IMR-90 (cell line): ENCODE measurements at regions not wholly inside any gene's neighbourhood (a gene's known extent, or its start where the extent isn't known, plus 50 kb on each side); places are given as distances from the start of the nearest gene placed in this dataset.

Source experiments
- ATAC-seq: fragments of 200-7000 bp; cut with Tn5 transposase; 2 replicates; pipeline ENCODE4 v1.9.1; 2020; ENCODE audit warnings: low read depth, mild to moderate bottlenecking, moderate library complexity
- BruUV-seq: library from RNA; stranded (reverse); fragments of 400-500 nt; replicated peaks from 2 replicates; lab custom pipeline; 2021; lab: Mats Ljungman, UMichigan
- CTCF ChIA-PET: fragments of 300-600 bp; formaldehyde crosslinking; extraction: SDS; loops from one replicate; lab custom pipeline; 2021; ENCODE audit warnings: antibody characterized with exemption; lab: Yijun Ruan, JAX
- POLR2A ChIA-PET: fragments of 300-600 bp; sonication (Branson Sonifier 250); formaldehyde crosslinking; loops from one replicate; lab custom pipeline; 2022; ENCODE audit warnings: antibody characterized with exemption; ENCODE audit not compliant: unreplicated experiment; lab: Charles Lee
- DNase-seq: peaks from one replicate; pipeline ENCODE4 v3.0.0; 2013
- H2AFZ ChIP-seq: replicated peaks from 2 replicates; pipeline ENCODE3; 2013; ENCODE audit warnings: low read length, mild to moderate bottlenecking; ENCODE audit not compliant: poor library complexity
- H2AK5ac ChIP-seq: 2 replicates; pipeline ENCODE4 v1.6.1; 2013; ENCODE audit warnings: low read depth, low read length, inconsistent platforms
- H2AK9ac ChIP-seq: replicated peaks from 2 replicates; pipeline ENCODE3; 2013; ENCODE audit warnings: mild to moderate bottlenecking, low read depth, low read length, moderate library complexity; ENCODE audit not compliant: poor library complexity
- H2BK120ac ChIP-seq: 2 replicates; pipeline ENCODE4 v1.6.1; 2013; ENCODE audit warnings: low read depth, low read length, inconsistent platforms
- H2BK15ac ChIP-seq: 3 replicates; pipeline ENCODE4 v1.6.1; 2013; ENCODE audit warnings: low read depth, low read length, inconsistent platforms
- H2BK20ac ChIP-seq: 2 replicates; pipeline ENCODE4 v1.6.1; 2013; ENCODE audit warnings: low read depth, mild to moderate bottlenecking, inconsistent platforms, low read length, moderate library complexity
- H2BK5ac ChIP-seq: 2 replicates; pipeline ENCODE4 v1.6.1; 2013; ENCODE audit warnings: mild to moderate bottlenecking, low read depth, low read length, inconsistent platforms; ENCODE audit not compliant: poor library complexity, severe bottlenecking
- H3K14ac ChIP-seq: replicated peaks from 2 replicates; pipeline ENCODE4 v1.6.1; 2013; ENCODE audit warnings: low read depth, low read length, inconsistent platforms
- H3K18ac ChIP-seq: 2 replicates; pipeline ENCODE4 v1.6.1; 2013; ENCODE audit warnings: low read depth, low read length, control low read depth
- H3K23ac ChIP-seq: 2 replicates; pipeline ENCODE4 v1.6.1; 2013; ENCODE audit warnings: low read depth, low read length, inconsistent platforms
- H3K27ac ChIP-seq: 2 replicates; pipeline ENCODE4 v1.5.1; 2013; ENCODE audit warnings: mild to moderate bottlenecking, control low read depth, low read length; ENCODE audit not compliant: insufficient read depth
- H3K27me3 ChIP-seq: 2 replicates; pipeline ENCODE4 v1.6.1; 2013; ENCODE audit warnings: low read length; ENCODE audit not compliant: control insufficient read depth, insufficient read depth
- H3K36me3 ChIP-seq: 2 replicates; pipeline ENCODE4 v1.6.1; 2013; ENCODE audit warnings: low read length, mixed read lengths; ENCODE audit not compliant: control insufficient read depth, insufficient read depth
- H3K4ac ChIP-seq: 2 replicates; pipeline ENCODE4 v1.6.1; 2013; ENCODE audit warnings: low read depth, low read length, inconsistent platforms
- H3K4me1 ChIP-seq: 2 replicates; pipeline ENCODE4 v1.6.1; 2013; ENCODE audit warnings: low read length, mixed read lengths; ENCODE audit not compliant: control insufficient read depth, insufficient read depth
- H3K4me2 ChIP-seq: 2 replicates; pipeline ENCODE4 v1.6.1; 2013; ENCODE audit warnings: low read depth, mild to moderate bottlenecking, control low read depth, low read length, moderate library complexity
- H3K4me3 ChIP-seq: 2 replicates; pipeline ENCODE4 v1.5.1; 2013; ENCODE audit warnings: low read depth, mild to moderate bottlenecking, control low read depth, low read length, moderate library complexity; ENCODE audit not compliant: insufficient read depth
- H3K56ac ChIP-seq: 2 replicates; pipeline ENCODE4 v1.6.1; 2013; ENCODE audit warnings: low read length, inconsistent platforms; ENCODE audit not compliant: insufficient read depth; ENCODE audit errors: extremely low read depth
- H3K79me1 ChIP-seq, 2 experiments: 2 replicates each; pipeline ENCODE4 v1.6.1; 2013; ENCODE audit warnings: low read length in 2 of 2, inconsistent platforms in 1 of 2, low read depth in 1 of 2
- H3K9ac ChIP-seq: 2 replicates; pipeline ENCODE4 v1.6.1; 2013; ENCODE audit warnings: low read depth, low read length, control low read depth
- H3K9me1 ChIP-seq: 2 replicates; pipeline ENCODE4 v1.6.1; 2013; ENCODE audit warnings: low read length, inconsistent platforms; ENCODE audit not compliant: insufficient read depth
- H3K9me3 ChIP-seq: 2 replicates; pipeline ENCODE4 v1.6.1; 2013; ENCODE audit warnings: low read length; ENCODE audit not compliant: control insufficient read depth, insufficient read depth
- H4K20me1 ChIP-seq: 2 replicates; pipeline ENCODE4 v1.6.1; 2013; ENCODE audit warnings: low read length, inconsistent platforms; ENCODE audit not compliant: insufficient read depth
- H4K5ac ChIP-seq: 2 replicates; pipeline ENCODE4 v1.6.1; 2013; ENCODE audit warnings: mild to moderate bottlenecking, low read depth, low read length, control low read depth
- H4K8ac ChIP-seq, 2 experiments: 2 replicates each; pipeline ENCODE4 v1.6.1; 2013; ENCODE audit warnings: low read depth in 2 of 2, low read length in 2 of 2, control low read depth in 1 of 2, inconsistent platforms in 1 of 2
- H4K91ac ChIP-seq: 2 replicates; pipeline ENCODE4 v1.6.1; 2013; ENCODE audit warnings: low read depth, low read length, inconsistent platforms; ENCODE audit not compliant: insufficient read depth
- BHLHE40 ChIP-seq: fragments of 150-350 bp; IDR thresholded peaks from 2 replicates; pipeline ENCODE4 v1.6.1; 2016; ENCODE audit warnings: mild to moderate bottlenecking, low read depth, low read length
- CEBPB ChIP-seq: IDR thresholded peaks from 2 replicates; pipeline ENCODE4 v1.6.1; 2012; ENCODE audit warnings: low read depth, low read length, improper control_type of control experiment
- CHD1 ChIP-seq: IDR thresholded peaks from 2 replicates; pipeline ENCODE4 v1.6.1; 2012; ENCODE audit warnings: low read depth, low read length, improper control_type of control experiment
- CTCF ChIP-seq: conservative IDR thresholded peaks from 2 replicates; pipeline ENCODE4 v1.5.1; 2012; ENCODE audit warnings: mild to moderate bottlenecking, low read depth, low read length, improper control_type of control experiment
- ELK1 ChIP-seq: fragments of 150-350 bp; IDR thresholded peaks from 2 replicates; pipeline ENCODE4 v1.6.1; 2016; ENCODE audit warnings: low read depth, mild to moderate bottlenecking, low read length, moderate library complexity, borderline replicate concordance
- FOS ChIP-seq: fragments of 150-350 bp; IDR thresholded peaks from 2 replicates; pipeline ENCODE4 v1.6.1; 2016; ENCODE audit warnings: low read depth, low read length
- MAFK ChIP-seq: IDR thresholded peaks from 2 replicates; pipeline ENCODE4 v1.6.1; 2012; ENCODE audit warnings: low read depth, low read length, improper control_type of control experiment
- MAZ ChIP-seq: IDR thresholded peaks from 2 replicates; pipeline ENCODE4 v1.6.1; 2012; ENCODE audit warnings: low read depth, mild to moderate bottlenecking, low read length, improper control_type of control experiment, moderate library complexity, borderline replicate concordance
- MXI1 ChIP-seq: IDR thresholded peaks from 2 replicates; pipeline ENCODE4 v1.6.1; 2012; ENCODE audit warnings: low read depth, mild to moderate bottlenecking, low read length, moderate library complexity, borderline replicate concordance
- NFE2L2 ChIP-seq: fragments of 150-350 bp; IDR thresholded peaks from 2 replicates; pipeline ENCODE4 v1.6.1; 2016; ENCODE audit warnings: low read depth, mild to moderate bottlenecking, low read length
- POLR2A ChIP-seq: IDR thresholded peaks from 2 replicates; pipeline ENCODE4 v1.6.1; 2012; ENCODE audit warnings: mild to moderate bottlenecking, low read depth, low read length
- RAD21 ChIP-seq: IDR thresholded peaks from 2 replicates; pipeline ENCODE4 v1.6.1; 2012; ENCODE audit warnings: low read length, improper control_type of control experiment
- RCOR1 ChIP-seq: IDR thresholded peaks from 2 replicates; pipeline ENCODE4 v1.6.1; 2012; ENCODE audit warnings: mild to moderate bottlenecking, low read length, improper control_type of control experiment; ENCODE audit not compliant: insufficient replicate concordance
- RFX5 ChIP-seq: IDR thresholded peaks from 2 replicates; pipeline ENCODE4 v1.8.0; 2012; ENCODE audit warnings: low read depth, mild to moderate bottlenecking, low read length, moderate library complexity
- SMC3 ChIP-seq: fragments of 150-350 bp; IDR thresholded peaks from 2 replicates; pipeline ENCODE4 v1.6.1; 2016; ENCODE audit warnings: low read depth, mild to moderate bottlenecking, antibody characterized with exemption, low read length, moderate library complexity
- USF2 ChIP-seq: fragments of 150-350 bp; IDR thresholded peaks from 2 replicates; pipeline ENCODE4 v1.6.1; 2017; ENCODE audit warnings: mild to moderate bottlenecking, antibody characterized with exemption, low read length, low read depth
- WGBS, 2 experiments: methylation state at CpG; one replicate each; pipeline versions ENCODE4 v1.1.5 to v1.1.7; 2013; ENCODE audit warnings: missing lambda C conversion rate in 2 of 2; ENCODE audit not compliant: insufficient read length in 1 of 2; ENCODE audit errors: extremely low coverage in 2 of 2; 5-methylcytosine and 5-hydroxymethylcytosine counted together
- dilution Hi-C: fragments of 300-500 bp; cut with HindIII; formaldehyde crosslinking; loops from one replicate; pipeline ENCODE4 v1.14.3; 2018; ENCODE audit warnings: low sequenced_read_pairs; ENCODE audit not compliant: unreplicated experiment
- in situ Hi-C: fragments of 300-500 bp; cut with MboI; formaldehyde crosslinking; loops from 3 replicates; pipeline ENCODE4 v1.14.3; 2019; ENCODE audit warnings: low sequenced_read_pairs, inconsistent platforms, mixed read lengths
- intact Hi-C: fragments of 100-400 bp; cut with micrococcal nuclease; formaldehyde crosslinking; loops from 2 replicates; pipeline ENCODE4 v1.10.0; 2022

- no peak for TF ChIP-seq NFE2L2
- TF ChIP-seq POLR2A: no peak
- no peak for TF ChIP-seq RAD21
- TF ChIP-seq ELK1: no peak
- no peak for TF ChIP-seq CEBPB
- TF ChIP-seq RCOR1: no peak
- no peak for TF ChIP-seq CTCF
- no peak for TF ChIP-seq MAFK
- TF ChIP-seq USF2: no peak
- TF ChIP-seq SMC3: no peak
- TF ChIP-seq BHLHE40: no peak
- no peak for TF ChIP-seq CHD1
- no peak for TF ChIP-seq MXI1
- TF ChIP-seq MAZ: no peak
- TF ChIP-seq RFX5: no peak
- TF ChIP-seq FOS: no peak
- 71% methylated on average over 2 of the region's 17 CpGs; no CpG with 5 or more reads in 1 of the 2 experiments for WGBS, 2 experiments
- no peaks in the 10 kb centered on the region for H3K36me3 ChIP-seq
- no peak overlapping the region for H2BK5ac ChIP-seq
- ChIA-PET CTCF (no interaction called here), POLR2A (no interaction called here)
- no peak overlapping the region for H3K4me3 ChIP-seq
- no peaks in the 10 kb centered on the region for H3K9me3 ChIP-seq
- no peak overlapping the region for H3K14ac ChIP-seq
- H2AFZ ChIP-seq: no peak overlapping the region
- dilution Hi-C loops (no loop called here), in situ Hi-C loops (no loop called here), intact Hi-C loops (no loop called here)
- H3K27me3 ChIP-seq: peaks cover 31% of the 10 kb centered on the region
- ATAC-seq (no peak), DNase-seq (no peak)
- H3K23ac ChIP-seq: no peak overlapping the region
- no peak overlapping the region for H3K9ac ChIP-seq
- H3K18ac ChIP-seq: no peak overlapping the region
- H2AK9ac ChIP-seq: no peak overlapping the region
- no peak overlapping the region for H3K56ac ChIP-seq
- H4K8ac ChIP-seq: no peak overlapping the region
- no peak overlapping the region for H3K4ac ChIP-seq
- H4K5ac ChIP-seq: no peak overlapping the region
- H3K79me1 ChIP-seq: no peaks in the 10 kb centered on the region
- no peaks in the 10 kb centered on the region for H4K20me1 ChIP-seq
- no peak overlapping the region for H3K4me2 ChIP-seq
- H3K9me1 ChIP-seq: no peaks in the 10 kb centered on the region
- H2BK15ac ChIP-seq: no peak overlapping the region
- H3K27ac ChIP-seq: no peak overlapping the region
- no peak overlapping the region for H2AK5ac ChIP-seq
- no peaks in the 10 kb centered on the region for H3K4me1 ChIP-seq
- H2BK120ac ChIP-seq: no peak overlapping the region
- H4K91ac ChIP-seq: no peak overlapping the region
- BruUV-seq: no TSS peak
- H2BK20ac ChIP-seq: no peak overlapping the region
Observed at GRCh38 chr9:126068534-126069230, 257.9 kb upstream of the MVB12B start.
